ENCODE measurements at regions not wholly inside any gene's neighbourhood (a gene's known extent, or its start where the extent isn't known, plus 50 kb on each side); places are given as distances from the start of the nearest gene placed in this dataset.

DNA sequence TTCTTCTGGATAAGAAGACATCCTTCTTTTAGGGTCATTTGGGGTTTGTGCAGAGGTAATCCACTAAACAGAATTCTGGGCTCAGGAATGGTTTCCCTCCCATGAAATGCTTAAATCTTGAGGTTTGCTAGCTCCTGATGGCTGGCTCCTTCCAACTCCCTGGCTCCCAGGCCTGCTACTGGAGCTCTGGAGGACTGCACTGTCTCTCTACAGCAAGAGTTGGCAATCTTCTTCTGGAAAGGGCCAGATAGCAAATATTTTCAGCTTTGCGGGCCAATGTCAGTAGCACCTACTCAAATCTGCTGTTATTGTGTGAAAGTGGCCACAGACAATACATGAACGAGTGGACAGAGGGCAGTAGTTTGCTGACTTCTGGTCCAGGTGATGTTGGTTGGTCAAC, 174.2 kb upstream of the CTBP2 start:
- no peak for DNase-seq

DNA sequence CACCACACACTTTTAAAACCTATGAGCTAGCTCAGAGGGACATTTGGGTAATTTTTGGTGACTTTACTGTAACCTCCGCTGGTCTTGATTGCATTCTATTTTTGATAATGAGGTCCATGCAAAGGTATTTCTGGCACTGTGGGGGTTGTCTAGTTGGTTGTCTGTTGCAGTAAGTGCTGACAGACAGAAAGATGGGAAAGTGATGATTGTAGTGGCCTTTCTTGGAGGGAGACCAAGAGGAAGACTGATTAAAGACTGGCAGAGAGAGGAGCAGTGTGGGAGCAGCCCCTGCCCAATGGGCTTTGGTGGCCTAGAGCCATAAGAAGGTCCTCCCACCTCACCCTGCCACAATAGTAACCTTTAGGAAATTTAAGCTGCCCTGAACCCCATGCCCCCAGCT, 173.4 kb upstream of the CTBP2 start:
- no peak for DNase-seq

DNA sequence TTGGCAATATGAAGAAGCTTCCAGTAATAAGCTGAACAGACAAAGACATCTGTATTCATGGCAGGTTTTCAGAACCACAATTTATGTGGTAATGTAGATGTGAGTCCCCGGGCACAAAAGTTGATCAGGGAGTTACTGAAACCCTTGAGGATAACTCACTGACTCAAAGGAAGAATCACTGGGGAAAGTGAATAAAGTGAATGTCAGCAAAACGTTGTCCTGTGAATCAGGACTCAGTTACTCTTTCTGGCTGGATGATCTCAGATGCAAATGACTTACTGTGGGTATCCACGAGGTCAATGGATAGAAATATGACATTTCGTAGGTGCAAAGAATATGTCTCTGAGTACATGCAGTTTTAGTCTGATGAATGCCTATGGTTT, 172.8 kb upstream of the CTBP2 start:
- DNase-seq = no peak

DNA sequence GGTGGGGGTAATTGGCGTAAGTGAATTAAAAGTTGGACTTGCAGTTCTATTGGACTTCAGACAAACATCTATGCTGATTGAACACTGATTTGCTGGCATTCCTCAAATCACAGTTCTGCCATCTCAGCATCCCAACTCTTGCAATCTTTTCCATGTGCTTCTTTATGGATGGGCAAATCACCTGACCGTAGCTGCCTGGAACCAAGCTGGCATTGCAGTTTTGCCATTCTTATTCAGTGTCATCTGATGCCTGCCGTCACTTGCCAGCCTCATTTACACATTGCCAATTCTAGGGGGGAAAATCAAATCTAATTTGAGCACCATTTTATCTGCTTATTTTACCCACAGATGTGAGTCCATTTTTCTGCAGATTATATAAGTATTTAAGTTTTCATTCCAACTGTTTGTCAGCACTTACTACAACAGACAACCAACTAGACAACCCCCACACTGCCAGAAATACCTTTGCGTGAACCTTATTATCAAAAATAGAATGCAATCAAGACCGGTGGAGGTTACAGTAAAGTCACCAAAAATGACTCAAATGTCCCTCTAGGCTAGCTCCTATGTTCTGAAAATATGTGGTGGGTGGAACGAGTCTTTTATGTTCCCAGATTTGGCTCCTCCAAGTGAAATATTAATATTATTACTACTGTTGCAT, 172.3 kb upstream of the CTBP2 start:
- DNase-seq = no peak

DNA sequence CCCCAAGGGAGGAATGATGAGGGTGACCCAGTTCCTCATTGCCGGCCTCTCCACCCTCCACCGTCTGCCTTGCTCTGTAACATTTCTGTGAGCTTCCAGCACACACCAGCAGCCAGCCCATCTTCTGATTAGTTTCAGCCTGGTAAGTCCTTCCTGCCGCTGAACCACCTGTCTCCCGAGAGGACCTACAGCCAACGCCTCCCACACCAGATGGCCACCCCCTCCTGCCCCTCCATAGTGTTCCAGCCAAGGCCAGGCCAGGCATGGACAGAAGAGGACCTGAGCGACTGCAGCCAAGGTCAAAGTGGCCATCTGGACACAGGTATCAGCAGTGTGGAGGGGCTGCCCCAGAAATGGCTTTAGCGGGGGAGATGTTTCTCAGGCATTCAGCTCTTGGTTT, 170.7 kb upstream of the CTBP2 start:
- DNase-seq = no peak

DNA sequence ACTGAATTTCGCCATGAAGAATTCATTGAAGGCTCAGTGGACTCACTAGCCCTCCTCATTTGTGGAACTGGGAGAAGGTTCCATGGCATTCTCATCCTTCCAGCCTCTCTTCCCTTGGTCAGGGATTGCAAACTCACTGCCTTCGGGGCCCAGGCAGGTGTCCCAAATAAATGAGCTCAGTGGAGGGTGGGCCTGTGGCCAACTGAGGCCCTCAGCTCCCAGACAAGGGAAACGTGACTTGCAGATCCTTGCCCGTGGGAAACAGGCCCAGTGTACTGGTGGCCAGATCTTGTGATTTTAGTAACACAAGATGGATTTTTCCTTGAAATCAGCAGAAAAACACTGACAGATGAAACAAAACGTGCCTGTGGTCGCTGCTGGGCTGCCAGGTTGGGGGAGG, 168.7 kb upstream of the CTBP2 start:
- DNase-seq = no peak

DNA sequence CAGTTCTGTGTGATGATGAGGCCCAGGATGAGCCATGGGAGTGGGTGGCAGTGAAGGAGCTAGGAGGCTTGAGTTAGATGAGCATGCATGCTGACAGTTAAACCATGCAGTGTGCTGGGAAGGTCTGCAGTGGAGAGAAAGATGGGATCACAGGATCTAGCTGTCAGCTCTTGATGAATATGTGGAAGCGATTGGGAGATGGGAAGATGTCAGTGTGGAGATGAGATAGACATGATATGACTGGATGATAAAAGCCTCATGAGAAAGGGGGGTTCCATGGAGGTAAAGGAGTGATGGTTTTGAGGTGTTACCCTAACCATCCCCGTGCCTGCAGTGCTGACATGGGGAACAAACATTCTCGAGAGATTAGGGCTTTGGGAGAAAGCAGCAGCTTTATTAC, 165.0 kb upstream of the CTBP2 start:
- no peak for DNase-seq

DNA sequence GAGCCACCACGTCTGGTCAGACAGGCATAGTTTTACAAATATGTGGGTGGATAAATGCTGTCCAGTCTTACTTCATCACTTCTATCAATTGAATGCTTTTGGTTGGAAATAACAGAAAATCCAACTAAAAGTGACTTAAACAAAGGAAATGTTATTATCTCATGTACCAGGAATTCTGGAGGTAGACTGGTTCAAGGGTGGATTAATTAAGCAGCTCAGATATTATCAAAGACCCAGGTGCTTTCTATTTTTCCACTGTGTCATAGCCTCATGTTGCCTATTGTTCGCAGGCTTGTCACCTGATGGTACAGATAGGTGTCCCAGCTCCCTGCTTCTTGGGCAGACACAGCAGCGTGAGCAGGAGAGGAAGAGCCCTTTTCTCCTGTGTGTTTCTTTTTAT, 156.1 kb upstream of the CTBP2 start:
- no peak for DNase-seq

DNA sequence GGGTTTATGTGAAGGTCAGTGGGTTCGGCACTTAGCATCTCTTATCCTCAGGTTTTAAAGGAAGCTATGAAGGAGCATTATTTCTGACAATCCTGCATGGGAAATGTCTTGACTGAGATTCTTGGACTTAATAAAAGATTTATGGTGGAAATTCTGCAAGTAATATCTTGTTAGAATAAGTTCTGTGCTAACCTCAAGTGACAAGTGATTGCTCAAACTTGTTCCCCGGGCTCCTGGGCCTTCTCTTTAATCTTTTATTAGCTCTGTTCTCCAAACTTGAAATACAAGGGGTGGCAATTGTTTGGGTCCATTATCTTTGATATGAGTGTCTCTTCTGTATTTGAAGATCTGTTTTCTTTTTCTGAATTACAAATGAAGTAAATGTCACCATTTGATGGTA, 140.6 kb upstream of the CTBP2 start:
- no peak for DNase-seq

DNA sequence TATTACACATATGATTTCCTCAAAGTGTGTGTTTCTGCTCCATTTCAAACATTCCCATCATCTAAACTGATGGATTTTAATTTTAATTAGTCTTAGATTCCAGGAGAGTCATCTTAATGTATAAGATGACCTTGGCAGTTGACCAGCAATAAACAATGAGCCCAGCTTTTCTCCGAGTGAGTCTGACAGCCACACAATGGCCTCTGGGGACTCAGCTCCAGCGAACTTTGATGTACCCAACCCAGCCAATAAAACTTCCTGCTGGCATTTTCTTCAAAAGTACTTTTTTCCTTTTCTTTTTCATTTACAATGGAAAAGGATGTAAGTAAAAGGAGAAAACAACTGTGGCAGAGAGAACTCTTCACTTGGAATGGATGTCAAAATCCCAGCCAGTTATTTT, 139.1 kb upstream of the CTBP2 start:
- no peak for DNase-seq

DNA sequence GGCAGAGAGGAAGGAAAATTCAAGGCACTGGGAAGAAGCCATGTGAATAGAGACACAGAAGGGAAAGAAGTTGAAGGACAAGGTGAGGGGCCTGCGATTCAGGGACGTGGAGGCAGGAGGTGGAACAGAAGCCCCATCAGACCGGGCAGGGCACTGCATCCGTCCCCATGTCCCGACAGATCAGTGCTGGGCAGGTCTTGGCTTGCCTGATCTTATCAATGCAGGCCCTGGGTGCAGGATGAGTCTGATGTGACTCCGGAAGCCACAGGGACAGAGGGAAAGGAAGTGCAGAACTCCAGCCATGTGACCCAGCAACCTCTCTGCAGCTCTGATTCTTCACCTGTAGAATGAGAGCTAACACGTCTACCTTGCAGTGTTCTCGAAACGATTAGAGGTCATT, 136.2 kb upstream of the CTBP2 start:
- DNase-seq = no peak

DNA sequence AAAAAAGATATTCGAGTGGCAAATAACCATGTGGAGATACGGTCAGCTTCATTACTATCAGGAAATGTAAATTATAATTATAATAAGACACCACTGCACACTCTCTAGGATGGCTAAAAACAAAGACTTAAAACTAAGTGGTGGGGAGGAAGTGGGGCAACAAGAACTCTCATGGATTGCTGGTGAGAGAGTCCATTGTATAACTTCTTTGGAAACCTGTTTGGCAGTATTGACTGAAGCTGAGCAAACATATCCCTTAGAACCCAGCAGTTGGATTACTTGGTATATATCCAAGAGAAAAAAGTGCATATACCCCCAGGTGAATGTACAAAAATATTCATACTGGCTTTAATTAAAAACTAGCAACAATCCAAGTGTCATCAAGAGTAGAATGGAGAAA, 133.7 kb upstream of the CTBP2 start:
- no peak for DNase-seq

DNA sequence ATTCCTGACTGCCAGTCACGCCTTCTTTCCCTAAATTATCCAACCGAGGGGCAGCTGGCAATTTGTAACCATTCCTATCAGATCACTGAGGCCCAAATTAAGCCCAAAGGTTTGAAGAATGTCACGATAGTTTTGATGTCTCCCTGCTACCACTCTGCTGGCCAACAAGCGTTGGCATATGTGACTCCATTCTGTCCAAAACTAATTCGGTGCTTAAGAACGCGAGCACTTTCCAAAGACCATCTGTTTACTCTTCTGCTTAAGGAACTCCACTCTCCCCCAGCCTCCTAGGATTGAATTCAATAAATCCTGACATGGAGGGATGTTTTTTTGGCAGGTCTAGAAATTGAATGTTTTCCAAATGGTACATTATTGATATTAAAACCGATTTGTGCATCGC, 131.5 kb upstream of the CTBP2 start:
- DNase-seq = no peak

DNA sequence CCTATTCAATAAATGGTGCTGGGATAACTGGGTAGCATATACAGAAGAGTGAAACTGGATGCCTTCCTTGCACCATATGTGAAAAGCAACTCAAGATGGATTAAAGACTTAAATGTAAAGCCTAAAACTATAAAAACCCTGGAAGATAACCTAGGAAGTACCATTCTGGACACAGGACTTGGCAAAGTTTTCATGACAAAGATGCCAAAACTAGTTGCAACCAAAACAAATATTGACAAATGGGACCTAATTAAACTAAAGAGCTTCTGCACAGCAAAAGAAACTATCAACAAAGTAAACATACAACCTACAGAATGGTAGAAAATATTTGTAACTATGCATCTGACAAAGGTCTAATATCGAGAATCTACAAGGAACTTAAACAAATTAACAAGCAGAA, 129.1 kb upstream of the CTBP2 start:
- no peak for DNase-seq

DNA sequence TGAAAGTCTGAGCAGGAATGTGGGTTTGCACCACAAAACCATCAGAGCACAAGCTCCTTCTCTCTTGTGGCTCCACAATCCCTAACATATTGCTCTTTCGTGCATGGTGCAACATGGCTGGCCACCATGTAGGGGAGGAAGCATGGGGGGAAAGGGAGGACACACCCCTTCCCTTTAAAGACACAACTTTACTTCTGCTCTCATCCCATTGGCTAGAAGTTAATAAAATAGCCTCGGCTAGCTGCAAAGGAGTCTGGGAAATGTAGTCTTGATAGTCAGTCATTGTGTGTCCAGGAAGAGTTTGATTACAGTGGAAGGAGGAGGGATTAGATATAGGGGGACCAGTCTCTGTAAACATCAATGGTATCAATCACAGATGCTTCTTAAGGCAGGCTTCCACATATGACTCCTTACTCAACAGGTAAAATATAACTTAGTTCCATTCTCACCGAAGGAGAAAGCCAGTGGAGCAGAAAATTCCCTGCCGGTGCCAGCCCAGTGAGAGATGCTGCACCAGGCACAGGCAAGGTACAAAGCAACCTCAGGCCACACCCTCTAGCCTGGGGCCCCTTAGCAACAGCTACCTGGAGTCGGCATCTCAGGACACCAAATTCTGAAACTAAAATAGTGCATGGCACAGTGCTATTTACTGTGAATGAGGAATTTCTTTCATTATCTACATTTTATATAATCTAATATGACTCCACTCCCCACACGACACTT, 124.7 kb upstream of the CTBP2 start:
- DNase-seq = no peak

DNA sequence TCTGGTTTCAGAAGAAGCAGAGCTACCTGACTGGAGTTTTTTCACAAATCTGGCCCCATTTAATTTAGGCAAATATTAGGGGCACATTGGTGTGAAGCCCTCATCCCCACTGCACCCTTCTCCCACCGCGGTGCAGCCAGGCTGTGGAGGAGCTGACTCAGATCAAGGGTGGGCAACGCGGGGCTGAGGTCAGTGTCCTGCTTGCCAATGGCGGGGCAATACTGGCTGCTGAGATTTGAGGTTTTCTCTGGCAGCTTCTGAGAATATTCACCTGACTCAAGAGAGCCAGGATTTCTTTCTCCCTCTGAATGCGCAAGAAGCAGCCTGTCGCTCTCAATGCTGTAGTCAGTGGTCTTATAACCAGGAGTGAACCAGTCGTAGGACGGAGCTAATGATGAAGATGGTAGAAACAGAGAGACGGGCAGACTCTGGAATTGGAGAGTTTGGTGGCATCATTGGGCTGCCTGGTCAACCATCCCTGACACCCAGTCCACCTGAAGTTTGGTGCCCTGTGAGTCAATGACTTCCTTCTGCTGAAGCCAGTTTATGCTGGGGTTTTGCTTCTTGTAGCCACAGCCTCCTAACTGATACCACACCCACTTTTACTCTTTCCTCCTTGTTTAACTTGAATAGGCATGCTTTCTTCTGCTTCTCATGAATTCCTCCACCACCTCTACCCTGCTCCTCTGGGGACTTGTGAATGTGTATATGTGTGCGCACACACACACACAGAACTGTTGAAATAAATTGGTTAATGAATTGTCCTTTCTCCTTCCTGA, 123.7 kb upstream of the CTBP2 start:
- DNase-seq = no peak

DNA sequence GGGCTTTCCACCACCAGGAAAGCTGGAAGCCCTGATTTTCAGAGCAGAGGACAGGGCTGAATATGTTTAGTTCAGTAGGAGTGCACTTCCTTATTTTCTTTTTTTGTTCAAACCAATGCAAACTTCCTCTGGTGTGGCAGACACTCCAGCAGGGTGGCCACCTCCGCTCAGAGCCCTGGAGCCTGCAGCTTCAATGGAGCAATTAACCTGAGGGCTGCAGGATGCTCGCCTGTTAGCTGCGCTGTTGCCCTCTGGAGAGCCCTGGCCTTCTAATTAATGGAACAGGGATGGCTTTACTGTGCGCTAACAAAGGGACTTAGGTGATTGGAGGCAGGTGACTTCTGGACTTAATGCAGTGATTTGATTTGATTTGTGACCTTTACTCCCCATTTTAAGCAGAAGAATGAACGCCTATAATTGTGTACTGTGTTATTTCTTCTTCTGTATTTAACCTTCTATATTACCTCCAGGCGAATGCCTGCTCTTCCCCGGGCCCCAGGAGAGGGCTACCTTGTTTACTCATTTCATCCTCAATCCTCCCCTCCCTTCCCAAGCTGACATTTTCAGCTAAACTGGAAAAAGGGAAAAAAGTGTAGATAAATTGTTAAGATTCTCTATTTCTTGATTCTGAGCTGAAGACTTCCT, 123.0 kb upstream of the CTBP2 start:
- DNase-seq = no peak

DNA sequence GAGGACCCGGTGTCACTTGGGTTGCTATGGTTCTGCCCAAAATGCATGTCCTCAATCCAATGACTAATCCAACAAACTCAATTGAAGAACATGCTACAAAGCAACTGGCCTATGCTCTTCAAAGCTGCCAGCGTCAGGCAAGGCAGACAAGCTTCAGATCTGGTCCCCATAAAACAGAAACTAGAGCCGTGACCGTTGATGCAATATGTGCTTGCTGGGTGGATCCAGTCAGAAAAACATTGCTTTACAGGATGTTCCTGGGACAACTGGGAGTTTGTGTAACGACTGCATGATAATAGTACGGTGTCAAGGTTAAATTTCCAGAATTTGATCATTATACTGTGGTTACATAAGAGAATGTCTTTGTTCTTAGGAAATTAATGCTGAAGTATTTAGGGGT, 120.7 kb upstream of the CTBP2 start:
- DNase-seq = no peak

DNA sequence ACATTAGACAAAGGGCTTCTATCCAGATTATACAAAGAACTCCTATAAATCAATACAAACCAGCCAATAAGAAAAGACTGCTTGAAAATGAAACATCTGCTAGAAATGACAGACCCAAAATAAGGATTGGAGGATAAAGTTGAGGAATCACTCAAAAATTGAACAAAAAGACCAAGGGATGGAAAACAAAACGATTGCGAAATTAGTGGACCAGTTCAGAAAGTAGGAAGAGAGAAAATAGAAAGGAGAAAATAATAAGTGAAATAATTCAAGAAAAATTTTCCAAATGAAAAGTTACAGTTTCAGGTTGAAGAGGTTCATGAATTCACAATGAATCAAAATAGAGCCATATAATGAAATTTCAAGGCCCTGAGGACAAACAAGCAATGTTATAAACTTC, 115.8 kb upstream of the CTBP2 start:
- DNase-seq = no peak

DNA sequence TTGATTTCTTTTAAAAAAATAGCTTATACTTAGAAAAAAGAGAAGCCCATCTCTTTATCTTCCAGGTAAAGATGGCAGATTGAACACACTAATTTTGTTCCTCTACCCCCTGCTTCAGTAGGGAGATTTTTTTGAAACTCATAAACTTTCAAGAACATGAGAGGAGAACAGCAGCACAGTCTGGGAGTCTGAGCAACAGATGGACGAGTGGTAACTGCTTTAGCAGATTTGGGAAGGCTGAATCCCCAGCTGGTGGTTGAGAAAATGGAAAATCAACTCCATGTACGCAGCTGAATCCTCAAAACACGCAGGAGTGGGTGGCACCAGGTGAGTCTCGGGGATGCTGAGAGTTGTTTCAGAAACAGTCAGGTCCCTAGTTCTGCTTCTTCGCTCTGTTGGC, 114.6 kb upstream of the CTBP2 start:
- no peak for DNase-seq

DNA sequence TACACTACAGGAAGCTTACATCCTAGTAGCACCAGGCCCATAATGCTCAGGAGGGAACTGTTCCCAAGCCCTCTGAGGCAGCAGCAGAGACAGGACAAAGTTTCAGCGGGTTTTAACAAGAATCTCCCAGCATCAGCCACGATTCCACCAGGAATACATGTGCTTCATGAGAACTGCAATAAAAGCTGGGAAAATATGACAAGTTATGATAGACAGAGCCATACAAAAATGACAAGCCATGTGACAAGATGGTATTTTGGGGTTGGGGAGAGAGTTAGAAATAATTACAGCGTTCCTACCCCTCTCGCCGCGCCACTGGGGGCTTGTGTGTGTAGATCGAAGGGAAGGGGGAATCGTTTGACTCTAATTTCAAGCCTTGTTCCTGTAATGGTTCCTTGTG, 112.7 kb upstream of the CTBP2 start:
- DNase-seq = no peak

DNA sequence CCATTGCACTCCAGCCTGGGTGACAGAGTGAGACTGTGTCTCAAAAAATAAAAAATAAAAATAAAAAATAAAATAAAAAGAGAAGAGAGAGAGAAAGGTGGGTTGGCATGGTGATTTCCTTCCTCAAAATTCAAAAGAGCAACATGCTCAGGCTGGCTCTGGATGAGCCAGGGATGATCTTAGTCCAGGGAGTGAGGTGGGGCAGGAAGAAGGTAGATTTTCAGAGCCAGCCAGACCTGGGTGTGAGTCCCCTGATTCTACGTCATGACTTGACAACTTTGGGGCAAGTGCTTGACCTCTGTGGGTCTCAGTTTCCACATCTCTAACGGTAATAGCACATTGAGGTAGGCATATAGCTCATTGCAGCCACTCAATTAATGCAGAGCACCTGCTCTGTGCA, 109.4 kb upstream of the CTBP2 start:
- DNase-seq = no peak

DNA sequence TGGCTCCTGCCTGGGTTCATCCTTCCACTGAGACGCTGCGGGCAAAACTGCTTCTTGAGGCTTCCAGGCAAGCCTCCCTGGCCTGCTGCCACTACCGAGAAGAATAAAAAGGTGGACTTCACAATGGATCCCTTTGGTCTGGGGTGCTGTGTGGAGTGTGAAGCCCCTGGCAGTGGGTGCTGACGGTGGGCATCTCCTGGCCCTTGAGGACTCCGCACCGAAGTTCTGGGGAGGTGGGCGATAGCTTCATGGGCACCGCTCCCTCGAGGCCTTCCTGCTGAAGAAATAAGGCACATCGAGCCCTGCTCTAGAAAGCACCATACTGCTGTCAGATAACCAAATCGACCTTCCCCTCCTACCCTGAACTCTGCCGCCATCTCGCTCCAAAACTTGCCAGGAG, 106.6 kb upstream of the CTBP2 start:
- no peak for DNase-seq

DNA sequence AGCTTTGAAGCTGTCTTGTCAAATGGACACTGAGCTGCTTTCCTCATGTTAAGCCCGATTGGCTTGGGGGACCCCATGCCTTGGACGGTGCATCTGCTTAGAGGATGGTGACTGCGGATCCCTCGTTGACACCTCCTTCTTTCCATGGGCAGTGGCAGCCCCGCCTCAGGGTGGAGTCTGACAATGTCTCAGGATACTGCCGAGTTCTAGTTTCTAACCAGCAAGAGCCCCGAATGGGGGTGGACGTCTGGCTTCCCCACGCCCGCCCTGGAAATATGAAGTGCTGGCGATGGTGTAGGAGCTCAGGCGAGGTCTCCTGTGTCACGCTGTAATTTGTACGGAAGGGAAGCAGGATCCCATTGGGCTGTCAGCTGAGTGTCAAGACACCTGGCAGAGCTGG, 106.2 kb upstream of the CTBP2 start:
- no peak for DNase-seq
